Thoracic aorta (tissue), 2 donors: ENCODE measurements at regions not wholly inside any gene's neighbourhood (a gene's known extent, or its start where the extent isn't known, plus 50 kb on each side); places are given as distances from the start of the nearest gene placed in this dataset.
"Not testable (repeated sequence)": the region's sequence is repeated elsewhere in the genome, so short reads cannot be mapped to it uniquely, and the experiment has no call there.

Source experiments
- ATAC-seq: fragments of 150-250 bp; one replicate; pipeline ENCODE4 v1.8.0; 2017; ENCODE audit warnings: low read depth; ENCODE audit not compliant: insufficient number of reproducible peaks, low FRiP score
- DNase-seq: peaks from one replicate; pipeline ENCODE4 v3.0.0-alpha.2; 2020; ENCODE audit warnings: low spot score
- H3K27ac ChIP-seq, 2 donors: fragments of 200-600 bp; sonication (generic); 1 replicate in 1 of 2; 2 replicates in 1 of 2; pipeline ENCODE4 v1.5.1; 2016; ENCODE audit warnings: mild to moderate bottlenecking in 2 of 2, moderate library complexity in 2 of 2
- H3K27me3 ChIP-seq: fragments of 200-600 bp; sonication (generic); replicated peaks from 2 replicates; pipeline ENCODE4 v1.6.0; 2016; ENCODE audit warnings: mild to moderate bottlenecking; ENCODE audit not compliant: insufficient read depth
- H3K36me3 ChIP-seq: fragments of 200-600 bp; sonication (generic); one replicate; pipeline ENCODE4 v1.5.1; 2016
- H3K4me1 ChIP-seq, 2 donors: fragments of 200-600 bp; sonication (generic); 1 replicate in 1 of 2; 2 replicates in 1 of 2; pipeline versions ENCODE4 v1.5.1 to v1.6.0; 2016; ENCODE audit warnings: low read depth in 2 of 2, mild to moderate bottlenecking in 1 of 2; ENCODE audit not compliant: control insufficient read depth in 1 of 2
- H3K4me3 ChIP-seq: fragments of 200-600 bp; sonication (generic); 2 replicates; pipeline ENCODE4 v1.5.1; 2016; ENCODE audit warnings: mild to moderate bottlenecking
- H3K9me3 ChIP-seq: fragments of 200-600 bp; sonication (generic); 2 replicates; pipeline ENCODE4 v1.5.1; 2016
- TF ChIP-seq, protein P1 (sequence below): fragments of 200-600 bp; sonication (generic); IDR thresholded peaks from one replicate; pipeline ENCODE4 v1.5.1; 2019; ENCODE audit warnings: antibody characterized with exemption

GRCh38 chr1:47594627-47595026 lies 156.8 kb downstream of the FOXD2 start:
- Histone ChIP-seq H3K27me3 (no peaks in the 10 kb centered on the region), H3K27ac (no peak overlapping the region), H3K4me3 (no peak overlapping the region), H3K9me3 (no peaks in the 10 kb centered on the region), H3K4me1 (peaks cover 0 to 8% of the 10 kb centered on the region in 2 donors), H3K36me3 (no peaks in the 10 kb centered on the region)
- TF ChIP-seq, protein P1, sequence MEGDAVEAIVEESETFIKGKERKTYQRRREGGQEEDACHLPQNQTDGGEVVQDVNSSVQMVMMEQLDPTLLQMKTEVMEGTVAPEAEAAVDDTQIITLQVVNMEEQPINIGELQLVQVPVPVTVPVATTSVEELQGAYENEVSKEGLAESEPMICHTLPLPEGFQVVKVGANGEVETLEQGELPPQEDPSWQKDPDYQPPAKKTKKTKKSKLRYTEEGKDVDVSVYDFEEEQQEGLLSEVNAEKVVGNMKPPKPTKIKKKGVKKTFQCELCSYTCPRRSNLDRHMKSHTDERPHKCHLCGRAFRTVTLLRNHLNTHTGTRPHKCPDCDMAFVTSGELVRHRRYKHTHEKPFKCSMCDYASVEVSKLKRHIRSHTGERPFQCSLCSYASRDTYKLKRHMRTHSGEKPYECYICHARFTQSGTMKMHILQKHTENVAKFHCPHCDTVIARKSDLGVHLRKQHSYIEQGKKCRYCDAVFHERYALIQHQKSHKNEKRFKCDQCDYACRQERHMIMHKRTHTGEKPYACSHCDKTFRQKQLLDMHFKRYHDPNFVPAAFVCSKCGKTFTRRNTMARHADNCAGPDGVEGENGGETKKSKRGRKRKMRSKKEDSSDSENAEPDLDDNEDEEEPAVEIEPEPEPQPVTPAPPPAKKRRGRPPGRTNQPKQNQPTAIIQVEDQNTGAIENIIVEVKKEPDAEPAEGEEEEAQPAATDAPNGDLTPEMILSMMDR = no peak
- DNase-seq (no peak), ATAC-seq (no peak)

DNA sequence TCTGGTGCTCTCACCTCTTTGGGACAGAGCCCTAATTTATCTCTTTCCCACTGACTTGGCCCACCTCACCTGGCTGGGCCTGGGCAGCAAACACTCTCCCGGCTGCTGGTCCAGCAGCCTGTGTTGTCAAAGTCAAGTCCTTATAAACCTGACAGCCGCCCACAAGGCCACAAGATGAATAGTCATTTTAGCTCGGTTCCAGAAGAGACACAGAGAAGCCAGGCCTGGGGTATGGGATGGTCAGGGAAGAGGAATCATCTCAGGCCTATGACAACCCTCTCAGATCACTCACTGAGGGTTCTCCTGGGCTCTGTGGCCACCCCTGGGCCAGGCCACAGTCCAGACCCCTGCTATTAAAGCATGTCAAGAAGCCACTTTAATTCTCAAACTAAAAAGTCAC lies 158.5 kb downstream of the FOXD2 start:
- Histone ChIP-seq H3K4me3 (no peak overlapping the region), H3K9me3 (peaks cover 3% of the 10 kb centered on the region), H3K4me1 (no peaks in the 10 kb centered on the region), H3K27me3 (no peaks in the 10 kb centered on the region), H3K36me3 (no peaks in the 10 kb centered on the region), H3K27ac (no peak overlapping the region)
- TF ChIP-seq, protein P1 = no peak
- DNase-seq (no peak), ATAC-seq (no peak)

DNA sequence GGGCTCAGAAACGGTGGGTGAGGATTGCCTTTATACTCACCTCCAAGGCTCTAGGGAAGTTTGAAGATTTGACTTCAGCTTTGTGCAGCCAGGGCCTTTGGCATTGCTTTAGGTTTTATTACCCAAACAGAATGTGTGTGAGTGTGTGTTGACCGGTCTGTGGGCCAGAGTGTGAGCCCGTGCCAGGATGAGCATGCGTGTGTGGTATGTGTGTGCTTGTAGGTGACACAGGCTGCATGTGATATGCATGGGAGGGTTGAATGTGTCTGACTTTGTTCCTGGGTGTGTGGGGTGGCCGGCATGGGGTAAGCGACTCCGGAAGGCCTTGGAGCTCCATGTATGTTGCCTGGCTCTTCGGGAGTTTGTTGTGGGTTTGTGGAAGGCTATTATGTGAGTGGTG lies 160.5 kb downstream of the FOXD2 start:
- H3K36me3 ChIP-seq = no peaks in the 10 kb centered on the region
- ATAC-seq (no peak), DNase-seq (no peak)
- no peaks in the 10 kb centered on the region for H3K27me3 ChIP-seq
- no peak overlapping the region for H3K4me3 ChIP-seq
- no peak overlapping the region for H3K27ac ChIP-seq
- TF ChIP-seq, protein P1 = no peak
- no peaks in the 10 kb centered on the region for H3K4me1 ChIP-seq
- peaks cover 7% of the 10 kb centered on the region for H3K9me3 ChIP-seq

DNA sequence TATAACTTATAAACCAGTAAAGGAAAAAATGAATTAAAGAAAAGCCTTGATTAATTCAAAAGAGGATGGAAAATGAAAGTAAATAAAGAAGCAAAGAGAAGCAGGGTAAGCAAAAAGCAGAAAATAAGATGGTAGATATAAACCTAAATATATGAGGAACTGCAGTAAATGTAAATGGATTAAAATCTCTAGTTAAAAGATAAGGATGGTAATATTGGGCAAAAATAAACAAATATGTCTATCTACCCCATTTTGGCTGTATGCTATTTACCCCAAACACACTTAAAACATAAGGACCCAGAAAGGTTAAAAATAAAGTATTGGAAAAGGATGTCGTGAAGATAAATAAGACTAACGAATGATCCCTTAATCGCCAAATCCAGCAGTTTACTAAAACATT lies 161.9 kb downstream of the FOXD2 start:
- Histone ChIP-seq H3K4me1 (no peaks in the 10 kb centered on the region), H3K9me3 (peaks cover 7% of the 10 kb centered on the region), H3K27me3 (no peaks in the 10 kb centered on the region), H3K27ac (no peak overlapping the region), H3K4me3 (no peak overlapping the region), H3K36me3 (no peaks in the 10 kb centered on the region)
- no peak for ATAC-seq
- no peak for DNase-seq
- TF ChIP-seq, protein P1 = no peak

DNA sequence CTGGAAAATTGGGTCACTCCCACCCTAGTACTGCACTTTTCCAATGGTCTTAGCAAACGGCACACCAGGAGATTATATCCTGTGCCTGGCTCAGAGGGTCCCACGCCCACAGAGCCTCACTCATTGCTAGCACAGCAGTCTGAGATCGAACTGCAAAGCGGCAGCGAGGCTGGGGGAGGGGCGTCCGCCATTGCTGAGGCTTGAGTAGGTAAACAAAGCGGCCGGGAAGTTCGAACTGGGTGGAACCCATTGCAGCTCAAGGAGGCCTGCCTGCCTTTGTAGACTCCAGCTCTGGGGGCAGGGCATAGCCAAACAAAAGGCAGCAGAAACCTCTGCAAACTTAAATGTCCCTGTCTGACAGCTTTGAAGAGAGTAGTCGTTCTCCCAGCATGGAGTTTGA lies 164.6 kb downstream of the FOXD2 start:
- H3K27me3 ChIP-seq, DNase-seq, H3K4me1 ChIP-seq, H3K36me3 ChIP-seq, H3K9me3 ChIP-seq, H3K4me3 ChIP-seq, H3K27ac ChIP-seq, ATAC-seq: not testable (repeated sequence)

GRCh38 chr1:47604869-47605268 lies 167.0 kb downstream of the FOXD2 start:
- not testable (repeated sequence) for H3K4me1 ChIP-seq, H3K27me3 ChIP-seq, ATAC-seq, H3K4me3 ChIP-seq, H3K9me3 ChIP-seq, H3K27ac ChIP-seq, H3K36me3 ChIP-seq, DNase-seq
